Type B pancreatic cell (in vitro differentiated cells): ENCODE measurements at regions not wholly inside any gene's neighbourhood (a gene's known extent, or its start where the extent isn't known, plus 50 kb on each side); places are given as distances from the start of the nearest gene placed in this dataset.

ENCODE experiments used
- DNase-seq: peaks from one replicate; pipeline ENCODE4 v3.0.0; 2021; ENCODE audit warnings: mixed read lengths; ENCODE audit not compliant: unreplicated experiment; ENCODE audit errors: extremely low spot score
- H3K27ac Mint-ChIP-seq: 2 replicates; pipeline ENCODE4 v1.8.0; 2021; ENCODE audit warnings: mild to moderate bottlenecking, mixed read lengths
- H3K27me3 Mint-ChIP-seq: 2 replicates; pipeline ENCODE4 v1.8.0; 2021; ENCODE audit warnings: mixed read lengths
- H3K36me3 Mint-ChIP-seq: 2 replicates; pipeline ENCODE4 v1.8.0; 2021; ENCODE audit warnings: mixed read lengths
- H3K4me1 Mint-ChIP-seq: one replicate; pipeline ENCODE4 v1.8.0; 2021; ENCODE audit warnings: mixed read lengths; ENCODE audit not compliant: unreplicated experiment
- H3K4me3 Mint-ChIP-seq: 2 replicates; pipeline ENCODE4 v1.8.0; 2021; ENCODE audit warnings: mild to moderate bottlenecking, mixed read lengths
- H3K9me3 Mint-ChIP-seq: 2 replicates; pipeline ENCODE4 v1.8.0; 2021; ENCODE audit warnings: mixed read lengths
- CTCF ChIP-seq: fragments of 200-600 bp; sonication (generic); conservative IDR thresholded peaks from 2 replicates; pipeline ENCODE4 v1.5.0; 2021; ENCODE audit warnings: antibody characterized with exemption, mild to moderate bottlenecking

DNA sequence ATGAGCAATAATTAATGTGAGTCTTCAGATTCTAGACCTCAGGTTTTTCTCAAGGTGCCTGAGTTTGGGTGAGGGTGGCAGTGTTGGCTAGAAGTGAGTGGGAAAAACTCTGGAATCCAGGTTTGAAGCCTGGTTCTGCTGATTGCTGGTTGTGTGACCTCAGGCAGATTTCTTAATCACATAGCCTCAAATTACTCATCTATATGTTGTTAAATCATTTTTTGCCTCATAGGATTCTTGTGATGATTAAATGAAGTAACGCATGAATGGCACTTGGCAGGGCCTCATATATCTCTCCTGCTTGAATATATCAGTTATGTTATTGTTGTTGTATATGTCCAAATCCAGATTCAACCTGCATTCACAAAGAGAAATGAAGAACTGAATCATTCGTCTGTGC, 60.5 kb downstream of the NR2F2 start:
- DNase-seq: no peak
- H3K27ac Mint-ChIP-seq: no peak overlapping the region
- H3K36me3 Mint-ChIP-seq: no peaks in the 10 kb centered on the region
- peaks cover 7% of the 10 kb centered on the region for H3K4me1 Mint-ChIP-seq
- TF ChIP-seq CTCF: no peak
- peaks cover 7% of the 10 kb centered on the region for H3K9me3 Mint-ChIP-seq
- H3K4me3 Mint-ChIP-seq: no peak overlapping the region
- peaks cover 19% of the 10 kb centered on the region for H3K27me3 Mint-ChIP-seq

DNA sequence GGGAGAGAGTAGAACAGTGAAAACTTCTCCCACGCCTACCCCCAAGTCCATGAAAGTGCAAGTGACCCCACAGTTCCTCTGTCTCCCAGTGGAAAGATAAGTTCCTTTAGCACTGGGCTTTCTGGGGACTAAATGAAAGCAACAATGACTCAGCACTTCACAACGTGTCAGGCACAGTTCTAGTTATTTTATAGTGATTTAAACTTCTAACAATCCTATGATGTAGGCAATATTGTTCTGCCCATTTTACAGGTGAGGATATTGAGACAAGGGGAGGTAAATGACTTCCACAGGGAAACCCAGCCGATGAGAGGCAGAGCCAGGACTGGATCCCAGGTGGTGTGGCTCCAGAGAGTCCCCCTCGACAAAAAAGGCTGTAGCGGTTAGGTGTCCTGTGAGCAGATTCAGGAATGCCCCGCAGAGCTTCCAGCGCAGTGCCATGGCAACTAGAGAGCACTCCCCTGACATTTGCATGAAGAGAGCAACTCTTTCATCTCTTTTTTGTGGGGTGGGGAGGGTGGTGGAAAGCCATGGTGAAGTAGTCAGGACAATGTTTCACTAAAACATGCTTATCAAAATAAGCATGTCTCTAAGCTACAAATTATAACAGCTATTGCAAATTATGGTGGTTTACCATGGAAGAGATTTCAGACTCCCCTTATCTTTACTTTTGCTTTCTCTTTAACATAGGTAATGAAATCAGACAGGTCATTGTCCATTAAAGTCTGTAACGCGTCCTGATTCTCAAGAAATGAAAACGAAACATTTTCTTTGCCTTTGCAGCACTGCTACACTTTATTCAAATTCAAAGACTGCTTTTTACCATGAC, 62.1 kb downstream of the NR2F2 start:
- TF ChIP-seq CTCF: no peak
- DNase-seq: no peak
- Mint-ChIP-seq H3K36me3 (no peaks in the 10 kb centered on the region), H3K27ac (no peak overlapping the region), H3K4me3 (no peak overlapping the region), H3K27me3 (peaks cover 19% of the 10 kb centered on the region), H3K9me3 (peaks cover 7% of the 10 kb centered on the region), H3K4me1 (peaks cover 7% of the 10 kb centered on the region)

GRCh38 chr15:96393209-96393513, 62.7 kb downstream of the NR2F2 start:
- Mint-ChIP-seq H3K27me3 (peaks cover 19% of the 10 kb centered on the region), H3K36me3 (no peaks in the 10 kb centered on the region), H3K4me1 (peaks cover 12% of the 10 kb centered on the region), H3K27ac (no peak overlapping the region), H3K9me3 (peaks cover 7% of the 10 kb centered on the region), H3K4me3 (no peak overlapping the region)
- no peak for TF ChIP-seq CTCF
- no peak for DNase-seq

- Mint-ChIP-seq H3K4me3 (no peak overlapping the region), H3K4me1 (peaks cover 25% of the 10 kb centered on the region), H3K9me3 (peaks cover 7% of the 10 kb centered on the region), H3K36me3 (no peaks in the 10 kb centered on the region), H3K27me3 (peaks cover 32% of the 10 kb centered on the region), H3K27ac (no peak overlapping the region)
- TF ChIP-seq CTCF: no peak
- DNase-seq: no peak
Measured at GRCh38 chr15:96395687-96396086, 65.2 kb downstream of the NR2F2 start.

- Mint-ChIP-seq H3K9me3 (no peaks in the 10 kb centered on the region), H3K36me3 (no peaks in the 10 kb centered on the region), H3K27ac (no peak overlapping the region), H3K27me3 (peaks cover 40% of the 10 kb centered on the region), H3K4me3 (no peak overlapping the region), H3K4me1 (peaks cover 24% of the 10 kb centered on the region)
- no peak for DNase-seq
- TF ChIP-seq CTCF: no peak
Measured at GRCh38 chr15:96398776-96399175, 68.3 kb downstream of the NR2F2 start.
